GM20431 (cell line): ENCODE measurements at regions not wholly inside any gene's neighbourhood (a gene's known extent, or its start where the extent isn't known, plus 50 kb on each side); places are given as distances from the start of the nearest gene placed in this dataset.
"Not testable (repeated sequence)": the region's sequence is repeated elsewhere in the genome, so short reads cannot be mapped to it uniquely, and the experiment has no call there.

Experiments used
- in situ Hi-C: fragments of 300-500 bp; cut with MseI, MboI; formaldehyde crosslinking; loops from one replicate; pipeline ENCODE4 v1.15.0; 2020; ENCODE audit warnings: low sequenced_read_pairs; ENCODE audit not compliant: unreplicated experiment

DNA sequence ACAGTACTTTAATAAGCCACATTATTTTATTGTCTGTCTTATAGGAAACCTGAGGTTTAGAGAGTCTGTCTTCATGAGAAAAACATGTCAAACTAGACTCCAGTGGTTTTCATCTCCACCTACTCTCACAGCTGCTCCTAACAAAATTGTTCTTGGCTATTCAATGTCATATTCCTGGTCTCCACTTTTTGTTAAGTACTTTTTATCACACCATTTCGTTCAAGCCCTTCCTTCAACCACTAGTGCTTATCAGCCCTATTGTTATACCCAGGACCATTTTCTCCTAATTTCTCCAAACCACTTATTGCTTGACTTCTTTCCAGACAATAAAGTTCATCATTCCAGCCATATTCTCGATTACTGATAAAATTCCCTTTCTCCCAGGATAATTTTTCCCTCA, 1674.3 kb upstream of the AGA start:
- in situ Hi-C loops: no loop called here

DNA sequence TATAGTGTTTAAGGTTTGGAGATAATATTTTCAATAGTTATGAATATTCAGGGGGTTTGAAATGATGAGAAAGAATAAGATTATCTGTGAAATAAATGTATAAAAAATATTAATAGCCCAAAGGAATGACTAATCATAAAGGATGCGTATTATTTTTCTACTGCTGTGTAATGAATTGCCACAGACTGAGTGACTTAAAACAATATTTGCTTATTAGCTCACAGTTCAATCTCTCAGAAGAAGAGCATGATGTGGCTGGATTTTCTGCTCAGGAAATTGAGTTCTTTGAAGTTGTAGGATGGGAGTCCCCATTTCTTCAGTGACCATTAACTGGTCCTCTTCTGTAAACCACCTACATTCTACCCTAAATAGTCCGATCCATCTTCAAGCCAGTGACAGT, 1680.8 kb upstream of the AGA start:
- in situ Hi-C loops: no loop called here

DNA sequence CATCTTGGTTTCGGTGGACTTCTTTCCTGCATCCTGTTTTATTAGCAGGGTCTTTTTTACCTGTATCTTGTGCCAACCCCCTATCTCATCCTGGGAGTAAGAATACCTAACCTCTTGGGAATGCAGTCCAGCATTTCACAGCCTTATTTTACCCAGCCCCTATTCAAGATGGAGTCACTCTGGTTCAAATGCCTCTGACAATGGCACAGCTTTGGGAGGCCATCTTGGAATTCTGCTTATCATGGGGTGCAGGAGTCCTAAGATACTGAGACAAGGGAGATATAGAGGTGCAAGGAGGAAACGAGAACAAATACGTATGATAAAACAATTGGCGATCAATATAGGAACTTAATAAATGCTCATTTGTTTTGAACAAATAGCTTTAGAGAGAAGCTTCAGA, 1682.2 kb upstream of the AGA start:
- in situ Hi-C loops: no loop called here

DNA sequence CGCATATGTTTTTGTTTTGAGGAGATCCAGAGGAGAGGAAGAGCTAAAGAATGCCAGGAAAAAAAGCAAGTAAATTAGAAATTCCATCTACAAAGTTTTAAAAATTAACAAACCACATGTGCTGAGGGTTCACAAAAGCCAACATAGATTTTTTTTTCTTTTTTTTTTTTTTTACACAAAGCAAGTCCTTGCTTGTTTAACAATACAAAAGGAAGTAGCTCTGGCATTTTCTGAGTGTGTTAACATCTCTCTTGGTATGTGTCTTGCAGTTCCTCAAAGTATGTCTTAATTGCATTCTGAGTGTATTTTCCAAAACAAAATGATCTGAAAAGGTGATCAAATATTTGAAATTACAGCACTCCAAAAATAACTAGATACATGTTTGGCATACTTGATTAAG, 1682.7 kb upstream of the AGA start:
- in situ Hi-C loops: no loop called here

DNA sequence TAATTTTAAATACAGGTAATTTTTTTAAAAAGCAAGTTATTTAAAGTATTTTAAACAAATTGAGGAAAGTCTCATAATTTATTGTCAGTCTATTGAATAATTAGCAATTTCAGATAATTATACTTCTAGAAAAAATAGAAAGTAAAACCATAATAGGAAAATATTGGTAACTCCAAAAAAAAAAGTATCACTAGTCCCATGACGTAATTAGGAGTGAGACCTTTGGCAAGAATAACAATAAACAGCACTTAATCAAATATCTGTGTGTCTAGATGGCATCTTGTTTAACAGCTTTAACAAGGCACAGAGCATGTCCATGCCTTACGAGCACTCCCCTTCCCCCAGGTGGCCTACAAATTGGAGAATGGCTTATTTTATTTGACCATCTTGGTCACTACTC, 1683.6 kb upstream of the AGA start:
- in situ Hi-C loops: no loop called here

DNA sequence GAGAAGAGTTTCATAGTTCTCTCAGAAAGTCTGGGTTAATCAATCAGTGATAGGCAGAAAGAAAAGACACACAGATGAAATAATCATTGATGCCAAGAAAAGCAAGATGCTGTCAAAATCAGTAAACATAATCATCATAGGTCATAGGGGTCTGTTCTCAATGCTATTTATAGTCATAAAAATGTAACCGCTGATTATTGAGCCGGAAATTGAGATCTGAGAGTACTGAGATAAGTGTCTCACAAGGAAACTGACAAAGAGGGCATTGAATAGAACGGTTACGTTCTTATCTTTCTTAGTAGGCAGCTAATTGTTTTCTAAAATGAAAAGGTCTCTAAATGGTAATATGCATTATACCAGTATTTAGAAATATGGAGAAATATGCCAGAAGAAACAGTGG, 1686.1 kb upstream of the AGA start:
- in situ Hi-C loops: no loop called here

DNA sequence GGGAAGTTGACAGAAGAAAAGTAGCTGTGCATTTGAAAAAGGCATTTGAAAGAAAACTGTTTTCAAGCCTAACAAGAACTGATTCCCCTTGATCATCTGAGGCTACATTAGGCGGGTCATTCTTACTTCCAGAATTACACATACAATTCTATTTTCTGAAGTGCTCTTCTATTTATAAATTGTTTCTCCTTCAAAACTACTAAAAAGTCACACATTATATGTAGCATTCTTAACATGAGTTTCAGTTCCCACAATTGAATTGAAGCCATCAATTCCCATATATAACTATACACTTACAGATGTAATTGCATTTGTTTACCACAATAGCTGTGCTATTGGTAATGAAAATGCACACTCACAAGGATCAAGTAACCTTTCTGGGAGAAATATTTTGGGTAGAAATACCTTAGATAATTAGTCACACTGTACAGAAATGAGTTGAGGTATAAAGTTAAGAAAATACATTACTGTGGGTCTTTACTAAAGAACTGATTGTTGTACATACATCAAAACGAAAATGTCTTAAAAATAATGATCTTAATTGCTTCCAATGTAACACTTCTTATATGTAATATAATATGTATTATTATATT, 1688.0 kb upstream of the AGA start:
- in situ Hi-C loops: no loop called here

DNA sequence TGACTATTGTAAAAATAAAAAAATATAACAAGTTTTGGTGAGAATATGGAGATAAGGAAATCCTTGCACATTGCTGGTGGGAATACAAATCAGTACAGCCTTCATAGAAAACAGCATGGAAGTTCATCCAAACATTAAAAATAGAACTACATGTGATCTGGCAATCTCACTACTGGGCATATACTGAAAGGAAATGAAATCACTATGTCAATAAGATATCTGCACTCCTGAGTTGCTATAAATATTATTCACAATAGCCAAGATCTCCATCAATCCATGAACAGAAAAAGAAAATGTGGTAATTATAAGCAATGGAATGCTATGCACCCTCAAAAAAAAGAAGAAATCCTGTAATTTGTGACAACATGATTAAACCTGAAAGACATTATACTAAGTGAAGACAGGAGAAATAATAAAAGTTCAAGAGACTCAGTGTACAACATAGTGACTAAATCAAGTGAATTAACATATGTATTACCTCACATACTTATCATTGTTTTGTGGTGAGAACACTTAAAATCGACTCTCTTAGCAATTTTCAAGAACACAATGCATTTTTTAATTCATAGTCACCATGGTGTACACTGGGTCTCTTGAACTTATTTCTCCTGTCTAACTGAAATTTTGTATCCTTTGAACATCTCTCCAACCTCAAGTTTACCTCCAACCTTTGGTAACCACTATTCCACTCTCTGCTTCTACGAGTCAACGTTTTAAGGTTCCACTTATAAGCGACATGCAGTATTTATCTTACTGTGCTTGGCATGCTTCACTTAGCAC, 1703.7 kb upstream of the AGA start:
- in situ Hi-C loops: no loop called here

DNA sequence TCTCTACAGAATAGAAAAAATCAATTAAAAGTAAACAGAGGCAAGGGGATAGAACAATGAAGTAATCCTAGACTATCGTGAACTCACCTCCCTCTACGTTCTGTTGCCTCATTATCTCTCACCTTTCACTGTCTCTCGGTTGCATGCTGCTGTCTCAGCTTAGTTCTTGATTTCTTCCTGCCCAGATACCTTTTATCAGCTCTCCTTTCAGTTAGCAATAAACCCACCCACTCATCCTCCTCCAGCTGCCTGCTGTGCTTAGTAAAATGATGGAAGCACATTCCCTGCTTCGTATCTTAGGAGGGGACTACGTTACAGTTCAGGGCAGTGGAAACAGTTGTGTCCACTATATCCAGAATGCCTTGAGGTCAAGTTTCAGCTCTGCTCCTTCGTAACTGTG, 1709.5 kb upstream of the AGA start:
- in situ Hi-C loops: no loop called here

DNA sequence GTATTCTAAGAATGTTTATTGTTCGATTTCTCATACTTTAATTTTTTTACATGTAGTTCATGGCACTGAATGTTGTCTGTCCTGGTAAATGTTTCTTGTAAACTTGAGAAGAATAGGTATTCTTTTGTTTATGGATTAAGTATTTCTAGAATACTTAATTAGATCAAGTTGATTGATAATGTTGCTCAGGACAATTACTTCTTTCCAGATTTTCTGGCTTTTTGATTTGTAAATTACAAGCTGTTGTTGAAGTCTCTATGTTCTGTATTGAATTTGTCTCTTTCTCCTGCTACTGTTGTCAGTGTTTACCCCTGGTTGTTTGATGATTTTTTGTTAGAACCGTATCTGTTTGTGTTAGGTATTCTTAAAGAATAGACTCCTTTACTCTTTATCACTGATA, 1720.9 kb upstream of the AGA start:
- in situ Hi-C loops: no loop called here

DNA sequence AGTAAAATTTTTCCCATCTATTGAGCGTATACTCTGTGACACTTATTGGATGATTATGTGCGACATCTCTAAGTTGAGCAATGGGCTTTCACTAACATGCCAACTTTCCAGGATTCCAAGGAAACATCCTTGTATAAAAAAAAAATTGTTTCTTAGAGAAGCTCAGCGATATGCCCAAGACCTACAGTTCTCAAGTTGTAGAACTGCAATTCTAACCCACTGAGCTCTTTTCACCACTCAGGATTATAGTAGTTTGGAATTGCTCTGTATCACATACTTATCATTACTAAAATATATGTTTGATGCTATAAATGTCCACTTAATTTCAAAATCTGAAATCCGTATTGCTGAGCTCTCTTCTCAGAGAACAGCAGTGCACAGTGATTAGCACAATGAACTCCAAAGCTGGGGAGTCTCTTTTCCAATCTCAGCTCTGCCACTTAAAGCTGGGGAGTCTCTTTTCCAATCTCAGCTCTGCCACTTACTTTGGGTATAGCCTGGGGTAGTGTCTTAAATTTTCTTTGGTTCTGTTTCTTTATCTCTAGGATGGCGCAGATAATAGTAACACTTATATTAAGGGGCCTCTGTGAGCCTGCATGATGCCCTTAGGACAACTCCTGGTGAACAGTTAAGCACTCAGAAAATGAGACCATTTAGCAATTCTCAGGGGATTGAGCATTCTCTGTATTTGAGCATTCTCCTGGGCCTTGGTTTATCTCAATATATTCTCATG, 1722.2 kb upstream of the AGA start:
- in situ Hi-C loops: no loop called here

DNA sequence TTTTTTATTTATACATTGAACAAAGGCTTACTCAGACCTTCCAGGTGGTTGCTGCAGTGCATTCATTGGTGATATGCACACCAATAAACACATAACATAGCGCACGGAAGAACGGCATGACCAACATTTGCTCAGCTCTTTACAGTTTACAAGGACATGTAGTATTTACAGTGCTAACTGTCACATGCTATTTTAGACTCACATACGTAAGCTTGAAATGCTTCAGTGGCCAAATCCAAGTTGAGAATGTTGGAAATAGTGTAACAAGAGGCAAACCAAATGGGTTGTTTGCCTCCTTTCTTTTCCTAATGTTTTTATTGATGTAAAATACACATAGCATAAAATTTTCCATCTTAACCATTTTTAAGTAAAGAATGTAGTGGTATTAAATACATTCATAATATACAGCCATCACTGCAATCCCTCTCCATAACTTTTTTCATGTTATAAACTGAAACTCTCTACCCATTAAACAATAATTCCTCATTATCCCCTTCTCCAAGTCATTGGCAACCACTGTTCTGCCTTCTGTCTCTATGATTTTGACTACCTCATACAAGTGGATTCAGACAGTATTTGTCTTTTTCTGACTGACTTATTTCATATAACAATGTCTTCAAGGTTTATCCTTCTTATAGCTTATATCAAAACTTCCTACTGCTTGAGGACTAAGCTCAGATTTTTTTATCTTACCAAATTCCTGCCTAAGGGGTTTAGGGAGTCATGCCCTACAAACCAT, 1722.9 kb upstream of the AGA start:
- in situ Hi-C loops: no loop called here

DNA sequence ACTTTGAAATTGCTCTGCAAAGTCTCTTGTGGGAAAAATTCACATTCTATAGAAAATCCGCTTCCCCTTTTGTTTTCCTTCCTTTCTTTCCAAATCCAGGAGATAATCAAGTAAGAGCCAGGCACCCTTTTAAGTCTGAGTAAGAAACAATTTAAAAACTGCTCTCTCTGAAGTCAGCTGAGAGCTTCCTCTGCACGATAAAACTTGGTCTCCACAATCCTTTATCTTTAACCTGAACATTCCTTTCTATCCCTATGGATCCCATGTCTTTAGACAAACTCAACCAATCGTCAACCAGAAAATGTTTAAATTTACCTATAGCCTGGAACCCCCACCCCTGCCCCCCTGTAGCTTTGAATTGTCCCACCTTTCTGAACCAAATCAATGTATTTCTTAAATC, 1723.6 kb upstream of the AGA start:
- in situ Hi-C loops: no loop called here

DNA sequence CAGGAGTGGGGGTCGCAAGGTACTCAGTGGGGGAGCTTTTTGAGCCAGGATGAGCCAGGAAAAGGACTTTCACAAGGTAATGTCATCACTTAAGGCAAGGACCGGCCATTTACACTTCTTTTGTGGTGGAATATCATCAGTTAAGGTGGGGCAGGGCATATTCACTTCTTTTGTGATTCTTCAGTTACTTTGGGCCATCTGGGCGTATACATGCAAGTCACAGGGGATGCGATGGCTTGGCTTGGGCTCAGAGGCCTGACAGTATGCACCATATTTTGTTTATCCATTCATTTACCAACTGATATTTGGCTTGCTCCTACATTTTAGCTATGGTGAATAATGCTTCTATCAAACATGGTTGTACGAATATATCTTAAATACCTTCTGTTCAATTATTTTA, 1728.1 kb upstream of the AGA start:
- in situ Hi-C loops: not testable (repeated sequence)

DNA sequence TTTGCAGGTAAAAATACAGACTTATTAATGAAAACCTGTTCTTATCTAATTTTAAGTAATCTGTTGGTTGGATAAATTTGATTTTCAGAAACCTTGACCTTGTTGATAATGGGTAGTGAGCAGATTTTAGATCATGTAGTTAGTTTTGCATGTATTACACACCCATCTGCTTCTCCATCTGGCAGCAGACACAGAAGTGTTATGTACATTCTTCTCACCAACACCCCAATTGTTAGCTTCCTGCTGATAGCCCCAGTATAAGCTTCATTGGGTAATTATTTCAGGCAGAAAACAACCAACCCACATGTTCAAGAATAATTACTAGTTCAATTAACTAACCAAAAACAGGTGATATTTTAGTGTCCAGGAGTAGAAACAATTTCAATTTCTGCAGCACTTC, 1740.5 kb upstream of the AGA start:
- in situ Hi-C loops: no loop called here

DNA sequence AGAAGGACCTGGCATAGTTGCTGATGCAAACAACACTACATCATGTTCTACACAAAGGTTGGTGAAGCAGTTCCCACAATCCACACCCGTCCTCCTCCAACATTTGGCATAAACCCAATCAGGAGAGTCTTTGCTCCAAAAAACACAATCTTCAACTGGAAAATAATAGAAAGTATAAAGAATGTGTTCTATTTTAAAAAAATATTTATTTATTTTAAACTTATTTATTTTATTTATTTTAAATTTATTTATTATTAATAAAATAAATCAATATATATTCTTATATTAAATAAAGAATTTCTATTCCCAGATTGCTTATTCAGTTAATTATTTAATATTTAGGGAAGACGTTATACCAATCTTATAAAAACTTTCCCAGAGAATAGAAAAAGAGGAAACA, 1753.7 kb upstream of the AGA start:
- in situ Hi-C loops: no loop called here

DNA sequence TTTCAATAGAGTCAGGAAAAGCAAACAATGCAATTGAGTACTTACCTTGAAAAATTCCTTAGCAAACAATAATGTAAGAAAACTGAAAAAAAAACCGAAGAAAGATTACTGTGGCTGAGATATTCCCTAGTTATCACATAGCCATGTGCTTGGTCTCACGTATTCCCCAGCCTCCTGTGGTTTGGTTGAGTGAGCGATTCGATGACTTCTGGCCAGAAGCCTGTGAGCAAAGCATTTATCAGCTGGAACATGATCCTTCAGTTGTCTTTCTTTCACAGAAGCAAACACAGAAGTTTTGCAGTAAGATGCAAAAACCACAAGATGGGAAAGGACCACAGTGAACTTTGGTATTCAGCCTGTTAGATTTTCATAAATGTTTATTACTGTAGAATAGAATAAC, 1754.3 kb upstream of the AGA start:
- in situ Hi-C loops: no loop called here

DNA sequence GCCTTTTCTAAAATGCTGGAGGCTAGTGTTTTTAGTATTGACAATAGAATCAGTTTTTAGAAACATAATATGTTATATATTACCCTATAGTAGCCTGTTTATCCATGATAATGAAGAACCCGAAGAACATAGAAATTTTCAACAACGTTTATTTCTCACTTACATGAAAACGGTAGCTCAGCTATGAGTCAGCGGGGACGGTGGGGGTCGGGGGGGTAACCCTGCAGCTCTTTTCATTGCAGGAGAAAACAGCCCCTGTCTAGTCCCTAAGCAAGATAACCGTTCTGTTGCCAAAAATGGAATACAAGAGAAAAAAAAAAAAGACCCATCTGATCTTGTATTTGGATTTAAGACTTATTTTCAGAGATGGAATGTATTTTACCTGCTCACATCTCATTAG, 1758.4 kb upstream of the AGA start:
- in situ Hi-C loops: no loop called here

DNA sequence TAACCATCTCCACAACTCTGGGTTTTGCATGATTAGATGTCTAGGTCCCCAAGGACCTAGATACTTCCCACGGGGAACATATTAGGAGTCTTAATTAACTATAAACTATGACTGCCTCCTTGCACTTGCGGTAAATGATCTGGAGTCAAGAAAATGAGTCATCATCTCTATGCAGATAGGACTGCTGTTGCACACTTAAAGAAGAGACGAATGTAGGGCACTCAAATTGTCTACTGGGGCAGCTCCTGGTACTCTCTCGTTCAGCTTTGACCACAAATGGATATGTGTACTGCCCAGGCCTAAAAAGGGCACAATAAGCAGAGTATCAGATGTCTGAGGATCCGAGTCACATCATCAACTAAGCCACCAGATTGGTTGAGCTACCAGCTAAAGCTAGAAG, 1783.4 kb upstream of the AGA start:
- in situ Hi-C loops: no loop called here

DNA sequence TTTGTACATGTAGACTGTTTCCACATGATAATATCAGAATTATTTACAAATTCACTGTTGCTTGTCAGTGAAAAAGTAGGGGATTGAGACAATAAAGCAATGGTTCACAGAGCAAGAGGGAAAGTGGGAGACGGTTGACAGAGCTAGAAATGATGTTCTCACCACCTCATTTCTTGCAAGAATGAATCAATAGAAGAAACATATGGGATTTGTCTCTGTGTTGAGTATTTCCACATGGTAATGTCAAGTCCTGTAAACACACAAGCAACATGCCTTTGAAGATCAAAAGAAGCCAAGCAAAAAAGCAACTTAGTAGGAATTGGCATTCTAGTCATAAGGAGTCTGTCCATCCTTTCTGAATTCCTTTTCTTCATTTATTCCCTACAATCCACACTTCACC, 1806.6 kb upstream of the AGA start:
- in situ Hi-C loops: no loop called here

DNA sequence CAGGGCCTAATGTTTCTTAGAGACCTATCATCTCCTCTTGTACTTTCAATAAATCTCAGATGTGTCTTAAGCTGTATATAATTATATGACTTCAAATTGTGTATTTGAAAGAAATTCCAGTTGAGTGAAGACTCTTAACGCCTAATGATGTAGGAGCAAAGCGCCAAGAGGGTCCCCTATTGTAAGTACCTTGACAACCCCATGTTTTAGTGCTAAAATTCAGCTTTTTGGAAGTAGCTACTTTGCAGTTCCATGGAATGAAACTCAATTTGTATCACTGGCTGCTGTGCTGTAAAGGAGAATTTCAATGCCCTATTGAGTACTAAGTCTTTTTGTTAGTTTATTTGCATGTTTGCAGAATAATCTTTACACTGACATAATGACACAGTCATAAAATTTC, 1826.6 kb upstream of the AGA start:
- in situ Hi-C loops: no loop called here
